HUES6 (cell line): ENCODE measurements at regions not wholly inside any gene's neighbourhood (a gene's known extent, or its start where the extent isn't known, plus 50 kb on each side); places are given as distances from the start of the nearest gene placed in this dataset.
"Not testable (repeated sequence)": the region's sequence is repeated elsewhere in the genome, so short reads cannot be mapped to it uniquely, and the experiment has no call there.

ENCODE experiments used
- H3K27ac ChIP-seq: 2 replicates; pipeline ENCODE4 v1.7.0; 2013; ENCODE audit warnings: low read depth, mild to moderate bottlenecking, low read length, inconsistent platforms
- H3K27me3 ChIP-seq: 2 replicates; pipeline ENCODE4 v1.6.1; 2013; ENCODE audit warnings: low read length; ENCODE audit not compliant: control insufficient read depth, insufficient read depth
- H3K36me3 ChIP-seq: 2 replicates; pipeline ENCODE4 v1.6.1; 2013; ENCODE audit warnings: low read length; ENCODE audit not compliant: control insufficient read depth, insufficient read depth
- H3K4me1 ChIP-seq: 2 replicates; pipeline ENCODE4 v1.6.1; 2013; ENCODE audit warnings: low read length; ENCODE audit not compliant: control insufficient read depth, insufficient read depth
- H3K4me3 ChIP-seq: 2 replicates; pipeline ENCODE4 v1.5.1; 2013; ENCODE audit warnings: low read depth, low read length
- H3K9ac ChIP-seq: one replicate; pipeline ENCODE4 v1.6.1; 2013; ENCODE audit warnings: mild to moderate bottlenecking, low read length
- H3K9me3 ChIP-seq: 2 replicates; pipeline ENCODE4 v1.6.1; 2013; ENCODE audit warnings: low read depth, low read length; ENCODE audit not compliant: control insufficient read depth, insufficient read depth

DNA sequence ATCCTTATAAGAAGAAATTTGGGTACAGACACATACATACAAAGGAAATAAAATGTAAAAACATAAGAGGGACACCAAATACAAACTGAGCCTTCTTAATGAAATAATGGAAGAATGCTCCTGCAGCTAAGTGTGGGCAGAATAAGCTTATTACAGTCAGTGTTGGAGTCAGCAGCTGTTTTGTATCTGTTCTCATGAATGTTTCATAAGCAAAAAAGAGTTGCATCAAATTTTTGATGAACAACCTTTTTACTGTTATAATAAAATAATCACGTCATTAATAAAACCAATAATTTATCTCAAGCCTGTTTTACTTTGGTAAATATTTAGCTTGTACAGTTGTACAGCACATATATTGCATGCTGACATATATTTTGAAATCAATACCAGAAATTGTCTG is 545.6 kb downstream of the LRRC70 start:
- Histone ChIP-seq H3K9me3 (no peaks in the 10 kb centered on the region), H3K27me3 (no peaks in the 10 kb centered on the region), H3K4me3 (no peak overlapping the region), H3K4me1 (peaks cover 15% of the 10 kb centered on the region; the same call in 1 of the 2 replicates), H3K36me3 (no peaks in the 10 kb centered on the region), H3K27ac (no peak overlapping the region), H3K9ac (no peak overlapping the region)

DNA sequence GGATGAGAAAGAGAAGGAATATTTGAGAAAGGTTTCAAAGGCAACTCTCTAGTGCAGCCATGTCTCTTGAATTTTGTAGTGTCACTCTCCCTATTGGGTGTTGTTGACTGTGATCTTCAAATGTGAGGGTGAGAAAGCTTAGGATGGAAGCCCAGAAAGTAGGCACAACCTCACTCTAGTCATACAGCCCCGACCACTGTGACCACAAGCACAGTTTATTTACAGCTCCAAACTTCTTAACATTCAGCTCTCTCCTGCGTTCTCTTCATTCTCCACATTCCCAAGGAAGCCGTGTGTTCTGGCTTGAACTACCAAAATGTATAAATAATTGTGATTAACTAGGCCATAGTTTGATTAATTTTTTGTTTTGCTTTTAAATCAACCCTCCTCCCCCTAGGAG is 542.9 kb downstream of the LRRC70 start:
- Histone ChIP-seq H3K4me1 (0 out of 2 replicates have a peak, but pooled peaks cover 9% of the 10 kb centered on the region), H3K4me3 (no peak overlapping the region), H3K36me3 (no peaks in the 10 kb centered on the region), H3K9ac (no peak overlapping the region), H3K9me3 (no peaks in the 10 kb centered on the region), H3K27ac (no peak overlapping the region), H3K27me3 (no peaks in the 10 kb centered on the region)

DNA sequence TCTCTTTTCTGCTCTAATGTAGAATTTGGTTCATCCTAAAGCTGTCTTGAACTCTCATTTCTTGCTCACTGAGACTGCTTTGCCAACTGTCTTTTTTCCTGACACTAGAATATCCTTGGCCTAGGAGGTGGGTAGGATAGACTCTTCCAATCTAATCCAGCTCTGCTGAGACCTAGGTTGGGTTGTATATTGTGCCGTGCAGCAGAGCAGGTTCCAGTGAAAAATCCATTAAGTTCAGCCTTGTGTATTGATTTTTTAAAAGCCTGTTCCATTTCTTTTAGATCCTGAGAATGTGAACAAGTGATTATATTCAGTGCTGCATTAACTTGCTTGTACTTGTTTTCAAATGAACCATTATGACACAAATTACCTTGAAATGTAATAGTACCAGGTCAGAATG is 539.6 kb downstream of the LRRC70 start:
- Histone ChIP-seq H3K4me1 (no peaks in the 10 kb centered on the region), H3K9me3 (no peaks in the 10 kb centered on the region), H3K36me3 (no peaks in the 10 kb centered on the region), H3K4me3 (no peak overlapping the region), H3K27me3 (no peaks in the 10 kb centered on the region), H3K27ac (no peak overlapping the region), H3K9ac (no peak overlapping the region)

- Histone ChIP-seq H3K9me3 (no peaks in the 10 kb centered on the region), H3K9ac (no peak overlapping the region), H3K27ac (no peak overlapping the region), H3K36me3 (no peaks in the 10 kb centered on the region), H3K4me3 (no peak overlapping the region), H3K27me3 (no peaks in the 10 kb centered on the region), H3K4me1 (no peaks in the 10 kb centered on the region)
These were observed 533.3 kb downstream of the LRRC70 start for GRCh38 chr5:63111891-63112290.

DNA sequence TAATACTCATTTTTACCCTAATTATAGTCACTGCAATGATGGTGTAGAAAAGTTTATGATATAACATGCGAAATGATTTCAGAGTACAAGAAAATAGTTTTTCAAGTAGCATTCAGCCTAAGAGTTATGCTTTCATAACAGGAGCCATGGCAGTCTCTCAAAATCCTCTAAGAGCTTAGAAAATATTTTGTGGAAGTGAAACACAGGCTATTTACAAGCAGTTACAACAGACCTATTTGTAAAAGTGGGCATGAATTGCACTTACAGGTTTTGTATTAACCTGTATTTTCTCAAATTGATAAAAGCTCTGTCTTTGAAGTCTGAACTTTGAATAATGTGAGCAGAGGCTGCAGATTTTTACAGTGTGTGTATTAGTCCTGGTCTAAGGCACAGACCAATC is 523.3 kb downstream of the LRRC70 start:
- no peaks in the 10 kb centered on the region for H3K36me3 ChIP-seq
- H3K27ac ChIP-seq = no peak overlapping the region
- no peaks in the 10 kb centered on the region for H3K9me3 ChIP-seq
- H3K4me1 ChIP-seq = no peaks in the 10 kb centered on the region
- H3K4me3 ChIP-seq = no peak overlapping the region
- no peak overlapping the region for H3K9ac ChIP-seq
- H3K27me3 ChIP-seq = no peaks in the 10 kb centered on the region

GRCh38 chr5:63097286-63097685 is 518.7 kb downstream of the LRRC70 start:
- no peaks in the 10 kb centered on the region for H3K36me3 ChIP-seq
- H3K4me1 ChIP-seq = no peaks in the 10 kb centered on the region
- no peak overlapping the region for H3K4me3 ChIP-seq
- no peak overlapping the region for H3K9ac ChIP-seq
- no peak overlapping the region for H3K27ac ChIP-seq
- H3K9me3 ChIP-seq = no peaks in the 10 kb centered on the region
- H3K27me3 ChIP-seq = no peaks in the 10 kb centered on the region

DNA sequence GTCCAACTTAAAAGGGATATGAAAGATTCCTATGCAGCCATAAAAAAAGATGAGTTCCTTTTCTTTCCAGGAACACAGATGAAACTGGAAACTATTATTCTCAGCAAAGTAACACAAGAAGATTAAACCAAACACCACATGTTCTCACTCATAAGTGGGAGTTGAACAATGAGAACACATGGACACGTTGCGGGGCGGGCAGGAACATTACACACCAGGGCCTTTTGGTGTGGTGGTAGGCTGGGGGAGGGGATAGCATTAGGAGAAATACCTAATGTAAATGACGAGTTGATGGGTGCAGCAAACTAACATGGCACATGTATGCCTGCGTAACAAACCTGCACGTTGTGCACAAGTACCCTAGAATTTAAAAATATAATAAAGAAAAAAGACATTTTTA is 516.1 kb downstream of the LRRC70 start:
- Histone ChIP-seq H3K36me3 (no peaks in the 10 kb centered on the region), H3K27ac (no peak overlapping the region), H3K27me3 (no peaks in the 10 kb centered on the region), H3K9me3 (no peaks in the 10 kb centered on the region), H3K4me1 (no peaks in the 10 kb centered on the region; the same call in 1 of the 2 replicates), H3K9ac (no peak overlapping the region), H3K4me3 (no peak overlapping the region)

GRCh38 chr5:63089147-63089546 is 510.5 kb downstream of the LRRC70 start:
- Histone ChIP-seq H3K4me1 (no peaks in the 10 kb centered on the region; the same call in 1 of the 2 replicates), H3K9me3 (peaks cover 4% of the 10 kb centered on the region), H3K36me3 (no peaks in the 10 kb centered on the region)

DNA sequence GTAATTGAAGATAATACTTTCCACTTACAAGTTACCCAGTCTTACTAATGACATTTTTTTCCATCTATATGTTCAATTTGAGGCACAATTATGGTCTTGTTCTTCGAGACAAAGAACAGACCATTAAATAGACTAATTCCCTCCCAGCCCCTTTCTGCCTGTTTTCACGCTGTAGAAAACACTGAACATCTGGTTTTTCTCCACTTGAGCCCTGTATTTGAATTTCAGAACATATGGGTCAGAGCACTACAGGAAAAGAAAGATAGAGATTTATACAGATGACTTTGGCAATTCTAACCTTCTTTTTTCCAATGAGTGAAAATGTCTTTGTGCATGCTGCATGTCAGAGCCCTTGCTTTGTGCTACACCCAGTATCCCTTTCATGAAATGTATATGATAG is 506.9 kb downstream of the LRRC70 start:
- H3K9ac ChIP-seq = no peak overlapping the region
- peaks cover 4% of the 10 kb centered on the region for H3K9me3 ChIP-seq

More at GRCh38 chr5:63089147-63089546, 510.5 kb downstream of the LRRC70 start:
- Histone ChIP-seq H3K27me3 (no peaks in the 10 kb centered on the region), H3K9ac (no peak overlapping the region), H3K27ac (no peak overlapping the region), H3K4me3 (no peak overlapping the region)

DNA sequence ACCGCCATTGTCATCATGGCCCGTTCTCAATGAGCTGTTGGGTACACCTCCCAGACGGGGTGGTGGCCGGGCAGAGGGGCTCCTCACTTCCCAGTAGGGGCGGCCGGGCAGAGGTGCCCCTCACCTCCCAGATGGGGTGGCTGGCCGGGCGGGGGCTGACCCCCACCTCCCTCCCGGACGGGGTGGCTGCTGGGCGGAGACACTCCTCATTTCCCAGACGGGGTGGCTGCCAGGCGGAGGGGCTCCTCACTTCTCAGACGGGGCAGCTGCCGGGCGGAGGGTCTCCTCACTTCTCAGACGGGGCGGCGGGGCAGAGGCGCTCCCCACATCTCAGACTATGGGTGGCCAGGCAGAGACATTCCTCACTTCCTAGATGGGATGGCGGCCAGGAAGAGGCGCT is 505.1 kb downstream of the LRRC70 start:
- not testable (repeated sequence) for H3K27ac ChIP-seq, H3K4me1 ChIP-seq, H3K27me3 ChIP-seq, H3K9ac ChIP-seq, H3K4me3 ChIP-seq, H3K9me3 ChIP-seq, H3K36me3 ChIP-seq

More for the DNA sequence above, 506.9 kb downstream of the LRRC70 start:
- Histone ChIP-seq H3K4me1 (no peaks in the 10 kb centered on the region; the same call in 1 of the 2 replicates), H3K27ac (no peak overlapping the region), H3K4me3 (no peak overlapping the region), H3K27me3 (no peaks in the 10 kb centered on the region), H3K36me3 (no peaks in the 10 kb centered on the region)

DNA sequence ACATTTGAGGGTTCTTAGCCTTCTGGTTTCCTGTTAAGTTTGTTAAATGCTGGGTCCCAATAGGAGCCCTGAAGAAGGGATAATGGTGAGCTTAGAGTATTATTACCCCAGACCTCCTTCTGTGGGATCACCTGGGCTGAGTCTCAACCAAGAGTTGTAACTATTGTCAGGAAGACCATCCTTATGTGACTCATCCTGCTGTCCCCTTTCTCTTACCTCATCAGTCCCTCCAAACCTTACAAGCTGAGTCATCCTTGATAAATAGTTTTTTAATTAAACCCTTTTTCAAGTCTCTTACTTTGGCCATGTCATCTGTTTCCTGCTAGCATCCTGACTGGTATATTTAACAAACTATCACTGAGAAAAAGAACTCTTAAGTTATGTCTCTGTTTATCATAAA is 502.8 kb downstream of the LRRC70 start:
- H3K27ac ChIP-seq = no peak overlapping the region
- H3K9ac ChIP-seq = no peak overlapping the region
- no peak overlapping the region for H3K4me3 ChIP-seq
- H3K4me1 ChIP-seq = no peaks in the 10 kb centered on the region
- peaks cover 4% of the 10 kb centered on the region for H3K9me3 ChIP-seq
- no peaks in the 10 kb centered on the region for H3K36me3 ChIP-seq
- no peaks in the 10 kb centered on the region for H3K27me3 ChIP-seq

- H3K4me1 ChIP-seq = no peaks in the 10 kb centered on the region; the same call in 1 of the 2 replicates
- no peak overlapping the region for H3K27ac ChIP-seq
- no peak overlapping the region for H3K4me3 ChIP-seq
- H3K36me3 ChIP-seq = no peaks in the 10 kb centered on the region
- H3K9me3 ChIP-seq = no peaks in the 10 kb centered on the region
- no peak overlapping the region for H3K9ac ChIP-seq
- H3K27me3 ChIP-seq = no peaks in the 10 kb centered on the region
These were observed 491.4 kb downstream of the LRRC70 start for GRCh38 chr5:63070001-63070400.
